T-cell (primary cell): ENCODE measurements at regions not wholly inside any gene's neighbourhood (a gene's known extent, or its start where the extent isn't known, plus 50 kb on each side); places are given as distances from the start of the nearest gene placed in this dataset.

Experiments
- ATAC-seq, 4 experiments: fragments of 200-7000 bp in 3 of 4; fragments of 150-1000 bp in 1 of 4; cut with Tn5 transposase; replicated peaks in 1 of 4; 1 replicate in 3 of 4; 2 replicates in 1 of 4; pipeline ENCODE4 v1.10.0; 2021; ENCODE audit warnings: moderate library complexity in 3 of 4, mild to moderate bottlenecking in 2 of 4, moderate number of reproducible peaks in 1 of 4
- CTCF ChIA-PET, 2 donors: fragments of 300-600 bp; sonication (Branson Sonifier 250); formaldehyde crosslinking; loops; one replicate each; lab custom pipeline; 2022; ENCODE audit warnings: antibody characterized with exemption in 2 of 2; lab: Charles Lee
- POLR2A ChIA-PET, 2 donors: fragments of 300-600 bp; sonication (Branson Sonifier 250); formaldehyde crosslinking; loops; one replicate each; lab custom pipeline; 2022; ENCODE audit warnings: antibody characterized with exemption in 2 of 2; lab: Charles Lee
- DNase-seq, 35 experiments: peaks; one replicate each; pipeline versions ENCODE4 v3.0.0 to v3.0.0-alpha.2; 2013 to 2023
- H3K27ac ChIP-seq: one replicate; pipeline ENCODE4 v1.5.1; 2013; ENCODE audit warnings: low read length
- H3K27me3 ChIP-seq, 2 experiments: replicated peaks in 1 of 2; 1 replicate in 1 of 2; 2 replicates in 1 of 2; pipeline versions ENCODE4 v1.6.1 to v1.7.0; 2013; ENCODE audit warnings: low read length in 1 of 2, mixed read lengths in 1 of 2; ENCODE audit not compliant: control insufficient read depth in 2 of 2, insufficient read depth in 2 of 2; ENCODE audit errors: extremely low read depth in 1 of 2
- H3K36me3 ChIP-seq, 2 donors: 1 replicate in 1 of 2; 2 replicates in 1 of 2; pipeline versions ENCODE4 v1.6.1 to v1.7.0; 2013; ENCODE audit warnings: low read length in 1 of 2; ENCODE audit not compliant: control insufficient read depth in 2 of 2, insufficient read depth in 1 of 2; ENCODE audit errors: extremely low read depth in 1 of 2
- H3K4me1 ChIP-seq, 2 experiments: 1 replicate in 1 of 2; 2 replicates in 1 of 2; pipeline versions ENCODE4 v1.6.1 to v1.7.0; 2013; ENCODE audit warnings: low read length in 2 of 2, mixed read lengths in 1 of 2; ENCODE audit not compliant: insufficient read depth in 2 of 2, control insufficient read depth in 1 of 2; ENCODE audit errors: extremely low read depth in 1 of 2
- H3K4me3 ChIP-seq, 2 donors: 1 replicate in 1 of 2; 2 replicates in 1 of 2; pipeline versions ENCODE4 v1.5.1 to v1.7.0; 2013; ENCODE audit warnings: mild to moderate bottlenecking in 2 of 2, low read length in 1 of 2, moderate library complexity in 1 of 2; ENCODE audit not compliant: control insufficient read depth in 1 of 2; ENCODE audit errors: extremely low read depth in 1 of 2
- H3K9me3 ChIP-seq: 2 replicates; pipeline ENCODE4 v1.7.0; 2013
- H3K27ac Mint-ChIP-seq, 2 donors: one replicate each; pipeline ENCODE4 v1.8.0; 2020 to 2021; ENCODE audit warnings: mild to moderate bottlenecking in 2 of 2, mixed read lengths in 2 of 2
- H3K27me3 Mint-ChIP-seq, 2 donors: one replicate each; pipeline ENCODE4 v1.8.0; 2021 to 2022; ENCODE audit warnings: mixed read lengths in 2 of 2
- H3K36me3 Mint-ChIP-seq: one replicate; pipeline ENCODE4 v1.8.0; 2021; ENCODE audit warnings: mixed read lengths
- H3K4me1 Mint-ChIP-seq, 3 donors: one replicate each; pipeline ENCODE4 v1.8.0; 2020 to 2022; ENCODE audit warnings: mixed read lengths in 3 of 3, mild to moderate bottlenecking in 1 of 3
- H3K4me3 Mint-ChIP-seq, 3 donors: one replicate each; pipeline ENCODE4 v1.8.0; 2020 to 2022; ENCODE audit warnings: mild to moderate bottlenecking in 3 of 3, mixed read lengths in 3 of 3, moderate library complexity in 3 of 3
- H3K9me3 Mint-ChIP-seq, 3 donors: one replicate each; pipeline ENCODE4 v1.8.0; 2020 to 2022; ENCODE audit warnings: mixed read lengths in 3 of 3
- WGBS: methylation state at CpG from one replicate; pipeline ENCODE4 v1.1.5; 2013; ENCODE audit warnings: missing lambda C conversion rate; ENCODE audit not compliant: insufficient coverage; 5-methylcytosine and 5-hydroxymethylcytosine counted together

DNA sequence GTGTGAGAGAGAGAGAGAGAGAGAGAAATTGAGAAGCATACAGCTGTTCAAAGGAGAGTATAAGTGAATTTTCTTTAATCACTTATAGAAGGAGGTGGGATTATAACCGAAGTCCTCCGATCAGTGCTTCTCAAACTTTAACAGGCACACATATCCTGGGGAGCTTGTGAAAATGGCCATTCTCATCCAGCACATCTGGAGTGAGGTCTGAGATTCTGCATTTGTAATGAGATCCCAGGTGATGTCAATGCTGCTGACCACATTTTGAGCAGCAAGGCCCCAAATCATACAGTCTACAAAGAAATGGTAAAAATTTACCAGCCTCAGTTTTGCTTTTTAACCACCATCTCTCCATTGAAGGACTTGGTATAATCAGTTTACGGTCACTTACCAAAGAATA, 219.0 kb downstream of the PTEN start:
- Histone ChIP-seq H3K27me3 (no peaks in the 10 kb centered on the region), H3K4me1 (no peaks in the 10 kb centered on the region), H3K4me3 (no peak overlapping the region), H3K27ac (no peak overlapping the region), H3K9me3 (no peaks in the 10 kb centered on the region), H3K36me3 (no peaks in the 10 kb centered on the region)
- Mint-ChIP-seq H3K27me3 (no peaks in the 10 kb centered on the region), H3K9me3 (peaks cover 0 to 6% (median 0%) of the 10 kb centered on the region in 3 donors), H3K27ac (no peak overlapping the region), H3K36me3 (no peaks in the 10 kb centered on the region), H3K4me1 (peaks cover 3 to 13% (median 12%) of the 10 kb centered on the region in 3 donors), H3K4me3 (no peak overlapping the region)
- ChIA-PET CTCF (interaction anchor here in 1 of 2 donors (0.6 kb wide), 2 partner anchors 189 to 1133 kb away, joined by 3 read pairs; no protein-coding TSS in a partner anchor), POLR2A (interaction anchor here in 1 of 2 donors (0.7 kb wide), 1 partner anchor 108 kb away, joined by 4 read pairs; no protein-coding TSS in a partner anchor)
- no peak for DNase-seq
- no CpG with 5 or more reads among the region's 3 CpGs for WGBS
- ATAC-seq = no peak

DNA sequence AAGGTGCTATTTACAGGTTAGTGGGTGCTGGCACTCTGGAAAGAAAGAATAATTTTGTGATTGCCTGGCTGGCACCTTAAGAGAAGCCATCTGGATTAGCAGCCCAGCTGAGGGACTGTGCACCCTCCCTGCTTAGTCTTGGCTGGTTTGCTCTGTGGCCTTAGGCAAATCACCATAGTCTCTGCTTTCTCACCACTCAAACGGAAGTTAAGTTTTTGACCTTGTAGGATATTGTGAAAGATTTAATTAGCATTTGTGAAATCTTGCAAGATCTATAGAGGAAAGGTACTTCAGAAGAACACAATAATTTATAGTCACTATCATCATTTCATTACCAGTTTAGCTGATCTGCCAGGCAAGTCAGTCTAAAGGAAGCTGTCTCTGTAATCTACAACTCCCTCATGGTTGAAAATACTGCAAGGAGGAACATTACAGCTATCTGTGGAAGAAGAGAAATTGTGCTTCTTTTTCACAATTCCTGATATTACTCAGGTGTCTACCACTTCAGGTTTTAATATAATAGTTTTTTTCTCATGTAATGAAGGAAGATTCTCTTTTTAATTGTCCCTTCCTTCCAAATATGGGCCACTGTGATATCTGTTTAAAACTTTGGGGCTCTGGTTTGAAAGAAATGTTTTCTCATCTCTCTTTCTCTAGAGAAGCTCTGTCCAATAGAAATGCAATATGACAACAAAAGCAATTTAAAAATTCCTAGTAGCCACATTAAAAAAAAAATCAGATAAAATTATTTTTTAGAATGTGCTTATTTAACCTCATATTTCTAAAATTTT, 219.6 kb downstream of the PTEN start:
- no peak overlapping the region for H3K27ac ChIP-seq
- H3K4me3 Mint-ChIP-seq = no peak overlapping the region
- CTCF ChIA-PET = interaction anchor here in 1 of 2 donors (0.6 kb wide), 2 partner anchors 190 to 1132 kb away, joined by 3 read pairs; no protein-coding TSS in a partner anchor
- H3K9me3 Mint-ChIP-seq = peaks cover 0 to under 1% (median 0%) of the 10 kb centered on the region in 3 donors
- no CpG with 5 or more reads among the region's 1 CpG for WGBS
- no peaks in the 10 kb centered on the region for H3K4me1 ChIP-seq
- no peak overlapping the region for H3K4me3 ChIP-seq
- ATAC-seq (no peak), DNase-seq (no peak)
- no peaks in the 10 kb centered on the region for H3K9me3 ChIP-seq
- H3K27ac Mint-ChIP-seq = no peak overlapping the region
- no peaks in the 10 kb centered on the region for H3K36me3 ChIP-seq
- H3K27me3 ChIP-seq = no peaks in the 10 kb centered on the region
- POLR2A ChIA-PET = no interaction called here
- no peaks in the 10 kb centered on the region for H3K36me3 Mint-ChIP-seq
- peaks cover 3 to 13% (median 12%) of the 10 kb centered on the region in 3 donors for H3K4me1 Mint-ChIP-seq
- no peaks in the 10 kb centered on the region for H3K27me3 Mint-ChIP-seq

DNA sequence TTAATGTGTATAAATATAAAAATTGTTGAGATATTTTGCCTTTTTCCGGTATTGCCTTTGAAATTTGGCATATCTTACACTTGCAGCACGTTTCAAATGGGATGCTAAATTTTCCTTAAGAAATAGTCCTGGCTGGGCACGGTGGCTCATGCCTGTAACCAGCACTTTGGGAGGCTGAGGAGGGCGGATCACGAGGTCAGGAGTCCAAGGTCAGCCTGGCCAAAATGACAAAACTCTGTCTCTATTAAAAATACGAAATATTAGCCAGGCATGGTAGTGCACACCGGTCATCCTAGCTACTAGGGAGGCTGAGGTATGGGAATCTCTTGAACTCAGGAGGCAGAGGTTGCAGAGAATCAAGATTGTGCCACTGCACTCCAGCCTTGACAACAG, 220.2 kb downstream of the PTEN start:
- WGBS = 87% methylated on average over 4 of the region's 7 CpGs
- Histone ChIP-seq H3K27me3 (no peaks in the 10 kb centered on the region), H3K9me3 (no peaks in the 10 kb centered on the region), H3K27ac (no peak overlapping the region), H3K36me3 (no peaks in the 10 kb centered on the region), H3K4me1 (no peaks in the 10 kb centered on the region), H3K4me3 (no peak overlapping the region)
- no peak for DNase-seq
- ChIA-PET POLR2A (no interaction called here), CTCF (no interaction called here)
- H3K4me1 Mint-ChIP-seq = peaks cover 3 to 13% (median 12%) of the 10 kb centered on the region in 3 donors
- H3K36me3 Mint-ChIP-seq = no peaks in the 10 kb centered on the region
- no peak overlapping the region for H3K4me3 Mint-ChIP-seq
- H3K27ac Mint-ChIP-seq = no peak overlapping the region
- no peak for ATAC-seq
- no peaks in the 10 kb centered on the region for H3K27me3 Mint-ChIP-seq
- no peaks in the 10 kb centered on the region for H3K9me3 Mint-ChIP-seq

DNA sequence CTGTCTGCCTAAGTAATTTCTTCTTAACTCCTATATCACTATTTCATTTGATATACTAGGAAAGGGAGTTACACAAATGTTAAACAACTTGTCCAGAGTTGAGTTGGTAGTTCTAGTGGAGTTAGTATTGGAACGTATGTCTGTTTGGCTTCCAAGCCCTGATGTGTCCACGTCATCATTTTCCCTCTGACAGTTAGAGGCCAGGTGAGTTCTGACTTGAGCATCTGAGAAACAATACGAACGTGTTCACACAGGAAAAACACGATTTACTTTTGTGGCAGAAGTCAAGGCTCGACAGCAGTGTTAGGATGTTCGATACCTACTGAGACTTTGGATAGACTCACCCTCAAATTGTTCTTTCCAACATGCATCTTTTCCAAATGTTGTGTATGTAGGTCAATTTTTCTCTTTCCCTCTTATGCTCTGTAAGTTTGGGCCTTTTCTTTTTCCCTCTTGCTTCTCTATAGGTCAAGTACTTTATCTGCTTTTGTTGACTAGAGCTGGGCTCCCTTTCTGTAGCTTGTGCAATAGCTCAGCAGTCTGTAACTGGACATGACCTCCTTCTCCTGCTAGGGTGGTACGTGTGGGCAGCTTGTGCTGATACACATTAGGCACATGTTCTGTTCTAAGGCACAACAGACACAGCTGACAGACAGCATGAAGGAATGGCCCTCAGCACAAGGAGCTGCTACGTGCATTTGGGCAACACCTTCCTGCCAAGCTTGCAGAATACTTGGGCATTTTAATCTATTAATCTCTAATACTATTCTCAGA, 222.9 kb downstream of the PTEN start:
- H3K27ac ChIP-seq = no peak overlapping the region
- H3K4me1 ChIP-seq = peaks cover 8 to 11% of the 10 kb centered on the region in 2 experiments
- H3K9me3 ChIP-seq = no peaks in the 10 kb centered on the region
- peaks cover 22 to 32% (median 31%) of the 10 kb centered on the region in 3 donors for H3K4me1 Mint-ChIP-seq
- no peaks in the 10 kb centered on the region for H3K27me3 ChIP-seq
- DNase-seq (no peak), ATAC-seq (no peak)
- H3K36me3 Mint-ChIP-seq = no peaks in the 10 kb centered on the region
- H3K9me3 Mint-ChIP-seq = peaks cover 0 to 8% (median 0%) of the 10 kb centered on the region in 3 donors
- H3K27me3 Mint-ChIP-seq = no peaks in the 10 kb centered on the region
- POLR2A ChIA-PET = interaction anchor here in 1 of 2 donors (0.8 kb wide), 1 partner anchor 250 kb away, joined by 3 read pairs; no protein-coding TSS in a partner anchor
- 100% methylated on average over 3 of the region's 9 CpGs for WGBS
- H3K36me3 ChIP-seq = no peaks in the 10 kb centered on the region
- CTCF ChIA-PET = interaction anchor here (0.5 to 1.2 kb wide), 2 partner anchors 466 to 724 kb away, joined by 3 to 4 read pairs; no protein-coding TSS in a partner anchor
- no peak overlapping the region for H3K4me3 ChIP-seq
- no peak overlapping the region for H3K4me3 Mint-ChIP-seq
- no peak overlapping the region for H3K27ac Mint-ChIP-seq

DNA sequence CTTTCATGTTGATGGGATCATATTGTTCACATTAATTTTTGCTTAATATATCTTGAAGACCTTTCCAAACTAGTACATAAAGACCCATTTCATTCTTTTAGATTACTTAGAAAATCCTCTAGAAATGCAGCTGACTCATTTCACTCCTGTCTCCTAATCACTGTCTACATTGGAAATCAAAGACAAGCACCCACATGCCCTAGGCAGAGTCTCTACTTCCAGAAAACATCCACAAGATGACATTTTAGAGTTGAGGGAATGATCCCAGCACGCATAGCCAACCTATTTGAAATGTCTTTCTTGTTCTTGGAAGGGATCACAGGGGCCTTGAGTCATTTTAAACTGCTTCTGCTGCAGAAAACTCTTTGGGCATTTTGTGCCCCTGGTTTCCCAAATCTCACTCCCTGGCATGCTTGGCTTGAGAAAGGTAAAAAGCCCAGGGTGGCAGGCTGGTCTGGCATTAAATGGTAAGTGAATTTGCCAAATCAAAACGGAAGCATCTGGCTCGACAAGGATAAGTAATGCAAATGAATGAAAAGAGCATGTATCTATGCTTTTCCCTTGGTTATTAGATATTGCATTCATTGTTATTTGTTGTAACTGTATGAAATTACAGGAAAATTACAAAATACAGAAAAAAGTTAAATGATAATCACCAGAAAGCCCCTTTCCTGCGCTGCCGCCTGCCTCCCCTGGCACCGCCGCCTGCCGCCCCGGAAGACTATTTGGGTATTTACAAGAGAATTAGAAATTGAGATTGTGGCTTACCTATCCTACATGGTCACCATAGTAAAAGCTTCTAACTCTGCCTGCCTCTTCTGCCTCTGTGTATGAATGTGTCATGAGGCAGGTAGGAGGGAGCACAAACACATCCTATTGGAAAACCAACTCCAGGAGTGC, 225.3 kb downstream of the PTEN start:
- H3K36me3 ChIP-seq = no peaks in the 10 kb centered on the region
- ATAC-seq = no peak
- H3K4me1 ChIP-seq = peaks cover 24 to 32% of the 10 kb centered on the region in 2 experiments
- no peak for DNase-seq
- no peak overlapping the region for H3K27ac ChIP-seq
- CTCF ChIA-PET = interaction anchor here in 1 of 2 donors (1.0 kb wide), 1 partner anchor 15 kb away, joined by 8 read pairs; no protein-coding TSS in a partner anchor
- no peaks in the 10 kb centered on the region for H3K9me3 ChIP-seq
- peaks cover 0 to 8% (median 0%) of the 10 kb centered on the region in 3 donors for H3K9me3 Mint-ChIP-seq
- H3K27me3 ChIP-seq = no peaks in the 10 kb centered on the region
- H3K27ac Mint-ChIP-seq = no peak overlapping the region
- no peak overlapping the region for H3K4me3 ChIP-seq
- POLR2A ChIA-PET = no interaction called here
- H3K36me3 Mint-ChIP-seq = no peaks in the 10 kb centered on the region
- WGBS = 100% methylated on average over 1 of the region's 9 CpGs
- no peak overlapping the region for H3K4me3 Mint-ChIP-seq
- peaks cover 40 to 46% (median 41%) of the 10 kb centered on the region in 3 donors for H3K4me1 Mint-ChIP-seq
- H3K27me3 Mint-ChIP-seq = no peaks in the 10 kb centered on the region
